MCF 10A (cell line): ENCODE measurements at regions not wholly inside any gene's neighbourhood (a gene's known extent, or its start where the extent isn't known, plus 50 kb on each side); places are given as distances from the start of the nearest gene placed in this dataset.
A peak's percentile ranks its signal among the peaks of the same experiment; 100 is the strongest.

Experiments
- BruUV-seq: library from RNA; stranded (reverse); fragments of 400-500 nt; replicated peaks from 2 replicates; lab custom pipeline; 2021; lab: Mats Ljungman, UMichigan
- CTCF ChIA-PET: fragments of 300-600 bp; sonication (Branson Sonifier 250); formaldehyde crosslinking; extraction: SDS; loops from one replicate; lab custom pipeline; 2021; ENCODE audit warnings: antibody characterized with exemption, inconsistent platforms; lab: Yijun Ruan, JAX
- POLR2A ChIA-PET: fragments of 300-600, 350-650 bp; sonication (Branson Sonifier 250); formaldehyde crosslinking; extraction: SDS; loops from one replicate; lab custom pipeline; 2020; ENCODE audit warnings: antibody characterized with exemption, inconsistent platforms; lab: Yijun Ruan, JAX
- DNase-seq: peaks from one replicate; pipeline ENCODE4 v3.0.0-alpha.2; 2018; ENCODE audit not compliant: unreplicated experiment
- H3K27ac Mint-ChIP-seq: one replicate; pipeline ENCODE4 v1.8.0; 2022; ENCODE audit warnings: mild to moderate bottlenecking, low read depth, mixed read lengths; ENCODE audit not compliant: unreplicated experiment
- H3K27me3 Mint-ChIP-seq: one replicate; pipeline ENCODE4 v1.8.0; 2022; ENCODE audit warnings: mixed read lengths; ENCODE audit not compliant: insufficient read depth, unreplicated experiment
- H3K36me3 Mint-ChIP-seq: one replicate; pipeline ENCODE4 v1.8.0; 2022; ENCODE audit warnings: mild to moderate bottlenecking, moderate library complexity, mixed read lengths; ENCODE audit not compliant: insufficient read depth, unreplicated experiment
- H3K4me1 Mint-ChIP-seq: one replicate; pipeline ENCODE4 v1.8.0; 2022; ENCODE audit warnings: mixed read lengths; ENCODE audit not compliant: insufficient read depth, unreplicated experiment
- H3K4me3 Mint-ChIP-seq: one replicate; pipeline ENCODE4 v1.8.0; 2022; ENCODE audit warnings: mild to moderate bottlenecking, moderate library complexity, mixed read lengths; ENCODE audit not compliant: unreplicated experiment
- H3K9me3 Mint-ChIP-seq: one replicate; pipeline ENCODE4 v1.8.0; 2022; ENCODE audit warnings: mixed read lengths; ENCODE audit not compliant: unreplicated experiment
- CTCF ChIP-seq: fragments of 200-600 bp; IDR thresholded peaks from one replicate; pipeline ENCODE4 v1.8.0; 2022; ENCODE audit warnings: antibody characterized with exemption, mild to moderate bottlenecking; ENCODE audit not compliant: unreplicated experiment
- intact Hi-C: fragments of 100-400 bp; cut with micrococcal nuclease; formaldehyde crosslinking; loops from 2 replicates; pipeline ENCODE4 v1.14.1; 2022

GRCh38 chr20:55583036-55583435 is 422.3 kb downstream of the CBLN4 start:
- Mint-ChIP-seq H3K36me3 (no peaks in the 10 kb centered on the region), H3K27me3 (no peaks in the 10 kb centered on the region), H3K4me3 (no peak overlapping the region), H3K4me1 (no peaks in the 10 kb centered on the region), H3K27ac (no peak overlapping the region), H3K9me3 (peaks cover 7% of the 10 kb centered on the region)
- intact Hi-C loops = no loop called here
- no TSS peak for BruUV-seq
- DNase-seq = no peak
- no peak for TF ChIP-seq CTCF
- ChIA-PET POLR2A (no interaction called here), CTCF (no interaction called here)

- ChIA-PET CTCF (interaction anchor here (0.6 to 0.7 kb wide), 3 partner anchors 85 to 1268 kb away, joined by 3 read pairs; no protein-coding TSS in a partner anchor), POLR2A (no interaction called here)
- no peak overlapping the region for H3K4me3 Mint-ChIP-seq
- no peak for TF ChIP-seq CTCF
- DNase-seq = no peak
- no TSS peak for BruUV-seq
- intact Hi-C loops = no loop called here
- no peaks in the 10 kb centered on the region for H3K36me3 Mint-ChIP-seq
- H3K27ac Mint-ChIP-seq = no peak overlapping the region
- H3K9me3 Mint-ChIP-seq = peaks cover 7% of the 10 kb centered on the region
- no peaks in the 10 kb centered on the region for H3K27me3 Mint-ChIP-seq
- H3K4me1 Mint-ChIP-seq = no peaks in the 10 kb centered on the region
Observed at GRCh38 chr20:55582498-55582897, 422.8 kb downstream of the CBLN4 start.

GRCh38 chr20:55581519-55581918 is 423.8 kb downstream of the CBLN4 start:
- no TSS peak for BruUV-seq
- POLR2A ChIA-PET = no interaction called here
- Mint-ChIP-seq H3K4me1 (no peaks in the 10 kb centered on the region), H3K27ac (no peak overlapping the region), H3K27me3 (no peaks in the 10 kb centered on the region), H3K9me3 (no peaks in the 10 kb centered on the region), H3K36me3 (no peaks in the 10 kb centered on the region), H3K4me3 (no peak overlapping the region)
- TF ChIP-seq CTCF = no peak
- CTCF ChIA-PET = no interaction called here
- no peak for DNase-seq
- intact Hi-C loops = no loop called here

- no peaks in the 10 kb centered on the region for H3K9me3 Mint-ChIP-seq
- intact Hi-C loops = no loop called here
- no peaks in the 10 kb centered on the region for H3K36me3 Mint-ChIP-seq
- ChIA-PET POLR2A (no interaction called here), CTCF (no interaction called here)
- no TSS peak for BruUV-seq
- H3K27ac Mint-ChIP-seq = no peak overlapping the region
- TF ChIP-seq CTCF = no peak
- DNase-seq = peak; percentile 11
- no peaks in the 10 kb centered on the region for H3K4me1 Mint-ChIP-seq
- no peak overlapping the region for H3K4me3 Mint-ChIP-seq
- H3K27me3 Mint-ChIP-seq = no peaks in the 10 kb centered on the region
Observed at GRCh38 chr20:55580475-55580874, 424.8 kb downstream of the CBLN4 start.
